Endodermal cell (in vitro differentiated cells): ENCODE measurements at regions not wholly inside any gene's neighbourhood (a gene's known extent, or its start where the extent isn't known, plus 50 kb on each side); places are given as distances from the start of the nearest gene placed in this dataset.

Source experiments
- DNase-seq: peaks from one replicate; pipeline ENCODE4 v3.0.0-alpha.2; 2017
- H3K27ac ChIP-seq: 2 replicates; pipeline ENCODE4 v1.5.1; 2013; ENCODE audit warnings: mild to moderate bottlenecking, low read depth, low read length, moderate library complexity
- H3K27me3 ChIP-seq: 2 replicates; pipeline ENCODE4 v1.6.1; 2013; ENCODE audit warnings: mild to moderate bottlenecking, low read length, moderate library complexity; ENCODE audit not compliant: insufficient read depth, control insufficient read depth, poor library complexity, severe bottlenecking
- H3K36me3 ChIP-seq: 2 replicates; pipeline ENCODE4 v1.7.0; 2013; ENCODE audit warnings: mild to moderate bottlenecking, low read length, moderate library complexity; ENCODE audit not compliant: control insufficient read depth, insufficient read depth
- H3K4me1 ChIP-seq: one replicate; pipeline ENCODE4 v1.7.0; 2013; ENCODE audit warnings: low read length; ENCODE audit not compliant: control insufficient read depth, insufficient read depth
- H3K4me3 ChIP-seq: 2 replicates; pipeline ENCODE4 v1.5.1; 2013; ENCODE audit warnings: mild to moderate bottlenecking, low read length, moderate library complexity
- H3K9ac ChIP-seq: 2 replicates; pipeline ENCODE4 v1.6.1; 2013; ENCODE audit warnings: mild to moderate bottlenecking, low read length, moderate library complexity; ENCODE audit not compliant: poor library complexity, severe bottlenecking; ENCODE audit errors: extremely low read depth
- H3K9me3 ChIP-seq: 2 replicates; pipeline ENCODE4 v1.6.1; 2013; ENCODE audit warnings: mild to moderate bottlenecking, low read length, moderate library complexity; ENCODE audit not compliant: control insufficient read depth
- H3K27ac Mint-ChIP-seq: 2 replicates; pipeline ENCODE4 v1.8.0; 2020; ENCODE audit warnings: mixed read lengths
- H3K27me3 Mint-ChIP-seq: 2 replicates; pipeline ENCODE4 v1.8.0; 2021; ENCODE audit warnings: mild to moderate bottlenecking, mixed read lengths; ENCODE audit not compliant: insufficient read depth
- H3K36me3 Mint-ChIP-seq: 2 replicates; pipeline ENCODE4 v1.8.0; 2020; ENCODE audit warnings: low read depth, mixed read lengths
- H3K4me1 Mint-ChIP-seq: 2 replicates; pipeline ENCODE4 v1.8.0; 2020; ENCODE audit warnings: mixed read lengths
- H3K4me3 Mint-ChIP-seq: 2 replicates; pipeline ENCODE4 v1.8.0; 2020; ENCODE audit warnings: mild to moderate bottlenecking, moderate library complexity, mixed read lengths
- H3K9me3 Mint-ChIP-seq: 2 replicates; pipeline ENCODE4 v1.8.0; 2020; ENCODE audit warnings: mild to moderate bottlenecking, mixed read lengths
- WGBS, 2 experiments: methylation state at CpG; one replicate each; pipeline versions ENCODE4 v1.1.5 to v1.1.7; 2013; ENCODE audit warnings: missing lambda C conversion rate in 2 of 2, mixed read lengths in 1 of 2; ENCODE audit not compliant: insufficient coverage in 1 of 2, insufficient read length in 1 of 2; 5-methylcytosine and 5-hydroxymethylcytosine counted together
- TF ChIP-seq, protein P1 (sequence below): fragments of 200-600 bp; sonication (generic); conservative IDR thresholded peaks from 2 replicates; pipeline ENCODE4 v1.5.0; 2021; ENCODE audit warnings: antibody characterized with exemption, mild to moderate bottlenecking

DNA sequence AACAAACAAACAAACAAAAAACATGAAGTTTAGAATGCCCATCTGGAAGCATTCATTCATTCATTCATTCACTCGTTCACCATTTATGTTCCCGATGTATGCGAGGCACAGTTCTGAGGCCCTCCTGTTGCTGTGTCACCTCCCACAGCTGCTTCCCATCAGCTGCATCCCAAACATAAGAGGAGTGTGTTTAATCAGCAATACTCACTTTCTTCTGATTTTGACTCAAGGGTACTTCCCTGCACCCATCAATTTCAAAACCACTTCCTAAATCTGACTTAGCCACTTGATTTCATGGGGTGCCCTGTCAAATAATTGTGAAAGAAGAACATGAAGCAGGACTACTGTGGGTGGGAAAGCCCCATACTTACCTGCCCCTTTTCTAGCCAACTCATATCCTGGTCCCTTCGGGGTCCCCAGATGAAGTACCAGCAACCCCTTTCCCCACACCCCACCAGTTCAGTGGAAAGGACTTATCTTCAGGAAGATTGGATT lies 128.0 kb upstream of the IL12B start:
- H3K27me3 Mint-ChIP-seq, result peaks cover 6% of the 10 kb centered on the region

DNA sequence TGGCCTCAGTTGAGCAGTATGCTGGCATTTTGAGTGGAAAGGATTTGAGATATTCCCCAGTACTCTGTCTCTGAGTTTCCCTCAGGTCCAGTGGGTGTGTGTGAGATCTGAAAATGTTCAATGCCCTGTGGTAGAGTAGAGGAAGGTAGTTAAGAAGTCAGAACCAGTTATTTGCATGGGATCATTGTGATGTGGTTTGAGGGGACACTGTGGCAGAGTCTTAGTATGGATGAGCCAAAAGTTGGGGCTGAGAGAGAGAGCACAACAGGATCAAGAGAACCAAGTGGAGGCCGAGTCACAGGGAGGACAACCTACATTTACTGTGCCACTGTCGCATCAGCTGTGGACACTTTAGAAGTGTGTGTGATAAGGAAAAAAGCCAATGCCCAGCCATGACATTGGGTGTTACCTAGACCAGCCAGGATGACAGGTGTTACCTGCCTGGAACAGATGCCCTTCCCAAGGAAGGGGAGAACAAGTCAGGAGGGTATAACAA lies 128.9 kb upstream of the IL12B start:
- H3K27ac ChIP-seq, result no peak overlapping the region
- peaks cover 3% of the 10 kb centered on the region for H3K4me1 ChIP-seq
- no peaks in the 10 kb centered on the region for H3K36me3 ChIP-seq
- no peak overlapping the region for H3K4me3 ChIP-seq
- Mint-ChIP-seq H3K4me3 (no peak overlapping the region), H3K9me3 (no peaks in the 10 kb centered on the region), H3K4me1 (peaks cover 9% of the 10 kb centered on the region), H3K27me3 (peaks cover 6% of the 10 kb centered on the region), H3K27ac (no peak overlapping the region), H3K36me3 (no peaks in the 10 kb centered on the region)
- 94% methylated on average over 2 of the region's 2 CpGs for WGBS, 2 experiments
- no peaks in the 10 kb centered on the region for H3K27me3 ChIP-seq
- DNase-seq, result peak; percentile 10
- TF ChIP-seq, protein P1, sequence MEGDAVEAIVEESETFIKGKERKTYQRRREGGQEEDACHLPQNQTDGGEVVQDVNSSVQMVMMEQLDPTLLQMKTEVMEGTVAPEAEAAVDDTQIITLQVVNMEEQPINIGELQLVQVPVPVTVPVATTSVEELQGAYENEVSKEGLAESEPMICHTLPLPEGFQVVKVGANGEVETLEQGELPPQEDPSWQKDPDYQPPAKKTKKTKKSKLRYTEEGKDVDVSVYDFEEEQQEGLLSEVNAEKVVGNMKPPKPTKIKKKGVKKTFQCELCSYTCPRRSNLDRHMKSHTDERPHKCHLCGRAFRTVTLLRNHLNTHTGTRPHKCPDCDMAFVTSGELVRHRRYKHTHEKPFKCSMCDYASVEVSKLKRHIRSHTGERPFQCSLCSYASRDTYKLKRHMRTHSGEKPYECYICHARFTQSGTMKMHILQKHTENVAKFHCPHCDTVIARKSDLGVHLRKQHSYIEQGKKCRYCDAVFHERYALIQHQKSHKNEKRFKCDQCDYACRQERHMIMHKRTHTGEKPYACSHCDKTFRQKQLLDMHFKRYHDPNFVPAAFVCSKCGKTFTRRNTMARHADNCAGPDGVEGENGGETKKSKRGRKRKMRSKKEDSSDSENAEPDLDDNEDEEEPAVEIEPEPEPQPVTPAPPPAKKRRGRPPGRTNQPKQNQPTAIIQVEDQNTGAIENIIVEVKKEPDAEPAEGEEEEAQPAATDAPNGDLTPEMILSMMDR, result no peak
- H3K9ac ChIP-seq, result no peak overlapping the region
- H3K9me3 ChIP-seq, result no peaks in the 10 kb centered on the region

More for the DNA sequence above, 128.0 kb upstream of the IL12B start:
- Mint-ChIP-seq H3K9me3 (no peaks in the 10 kb centered on the region), H3K27ac (no peak overlapping the region), H3K4me1 (peaks cover 6% of the 10 kb centered on the region), H3K36me3 (no peaks in the 10 kb centered on the region), H3K4me3 (no peak overlapping the region)
- no peaks in the 10 kb centered on the region for H3K36me3 ChIP-seq
- TF ChIP-seq, protein P1, result no peak
- H3K27ac ChIP-seq, result no peak overlapping the region
- 80 to 93% methylated on average over 2 to 4 of the region's 4 CpGs for WGBS, 2 experiments
- peaks cover under 1% of the 10 kb centered on the region for H3K4me1 ChIP-seq
- H3K9me3 ChIP-seq, result no peaks in the 10 kb centered on the region
- H3K4me3 ChIP-seq, result no peak overlapping the region
- peak; percentile 10 for DNase-seq
- no peak overlapping the region for H3K9ac ChIP-seq
- H3K27me3 ChIP-seq, result no peaks in the 10 kb centered on the region

DNA sequence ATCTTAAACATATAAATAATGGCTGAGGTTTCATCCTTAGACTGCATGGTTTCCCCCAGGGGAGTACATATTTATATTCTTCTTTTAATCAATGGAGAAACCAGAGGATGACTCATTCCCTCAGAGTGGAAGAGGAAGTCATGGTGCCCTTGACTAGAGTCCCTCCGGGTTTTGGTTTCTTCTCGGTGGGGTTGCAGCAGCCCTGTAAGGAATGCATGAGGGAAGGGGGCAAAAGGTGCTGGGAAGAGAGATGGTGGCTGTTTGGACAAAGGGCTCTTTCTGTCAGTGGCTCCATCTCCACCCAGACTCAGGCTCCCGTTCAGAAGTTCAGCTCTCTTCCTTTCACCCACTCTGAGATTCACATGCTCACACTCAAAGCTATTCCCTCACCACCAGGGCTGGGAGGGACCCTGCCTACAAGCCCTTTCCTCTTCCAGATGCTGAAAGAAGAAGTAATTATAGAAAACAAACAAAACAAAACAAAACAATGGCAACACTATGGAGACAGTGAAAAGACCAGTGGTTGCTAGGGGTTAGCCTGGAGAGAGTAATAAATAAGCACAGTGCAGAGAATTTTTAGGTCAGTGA lies 129.8 kb upstream of the IL12B start:
- Histone ChIP-seq H3K4me1 (peaks cover 7% of the 10 kb centered on the region), H3K9ac (no peak overlapping the region), H3K36me3 (no peaks in the 10 kb centered on the region), H3K27ac (no peak overlapping the region), H3K27me3 (no peaks in the 10 kb centered on the region), H3K4me3 (no peak overlapping the region), H3K9me3 (no peaks in the 10 kb centered on the region)
- no peak overlapping the region for H3K27ac Mint-ChIP-seq
- no peaks in the 10 kb centered on the region for H3K36me3 Mint-ChIP-seq
- WGBS, 2 experiments, result 89% methylated on average over 3 of the region's 3 CpGs; no CpG with 5 or more reads in 1 of the 2 experiments
- no peak for DNase-seq
- peaks cover 5% of the 10 kb centered on the region for H3K27me3 Mint-ChIP-seq
- peaks cover 12% of the 10 kb centered on the region for H3K4me1 Mint-ChIP-seq
- H3K4me3 Mint-ChIP-seq, result no peak overlapping the region
- TF ChIP-seq, protein P1, result no peak
- no peaks in the 10 kb centered on the region for H3K9me3 Mint-ChIP-seq
